SK-N-SH (cell line): ENCODE measurements at regions not wholly inside any gene's neighbourhood (a gene's known extent, or its start where the extent isn't known, plus 50 kb on each side); places are given as distances from the start of the nearest gene placed in this dataset.

Experiments
- CTCF ChIA-PET: fragments of 300-600, 350-600 bp; formaldehyde crosslinking; extraction: SDS; loops from one replicate; lab custom pipeline; 2021; lab: Yijun Ruan, JAX
- POLR2A ChIA-PET: fragments of 350-600 bp; sonication (Branson Sonifier 250); formaldehyde crosslinking; extraction: SDS; loops from one replicate; lab custom pipeline; 2020; ENCODE audit warnings: antibody characterized with exemption, inconsistent platforms; lab: Yijun Ruan, JAX
- DNase-seq: peaks from one replicate; pipeline ENCODE4 v3.0.0; 2012
- H2AFZ ChIP-seq: fragments of 200-600 bp; sonication (generic); 2 replicates; pipeline ENCODE4 v1.8.1; 2016; ENCODE audit warnings: antibody characterized with exemption, mild to moderate bottlenecking, low read depth
- H3F3A ChIP-seq: fragments of 200-600 bp; sonication (generic); replicated peaks from 2 replicates; pipeline ENCODE3; 2016; ENCODE audit warnings: antibody characterized with exemption, mild to moderate bottlenecking; ENCODE audit not compliant: insufficient read depth
- H3K27ac ChIP-seq, 2 experiments: fragments of 200-500 bp in 1 of 2; fragments of 200-600 bp in 1 of 2; sonication (Bioruptor generic) in 1 of 2; sonication (generic), shearing (Covaris generic) in 1 of 2; 2 replicates each; pipeline versions ENCODE4 v1.5.1 to v1.6.1; 2014 to 2016; ENCODE audit warnings: low read depth in 2 of 2, inconsistent platforms in 1 of 2, low read length in 1 of 2, mild to moderate bottlenecking in 1 of 2, mixed read lengths in 1 of 2
- H3K27me3 ChIP-seq: fragments of 200-600 bp; sonication (generic), shearing (Covaris generic); 2 replicates; pipeline ENCODE4 v1.6.1; 2016; ENCODE audit warnings: mixed run types; ENCODE audit not compliant: insufficient read depth
- H3K36me3 ChIP-seq, 2 experiments: fragments of 200-500 bp in 1 of 2; fragments of 200-600 bp in 1 of 2; sonication (Bioruptor generic) in 1 of 2; sonication (generic) in 1 of 2; replicated peaks in 1 of 2; 2 replicates each; pipeline versions ENCODE3 to v1.5.1; 2014 to 2016; ENCODE audit warnings: low read length in 1 of 2, mild to moderate bottlenecking in 1 of 2; ENCODE audit not compliant: insufficient read depth in 2 of 2, control insufficient read depth in 1 of 2
- H3K4me1 ChIP-seq, 2 experiments: fragments of 200-500 bp in 1 of 2; fragments of 200-600 bp in 1 of 2; sonication (Bioruptor generic) in 1 of 2; sonication (generic), shearing (Covaris generic) in 1 of 2; 2 replicates each; pipeline versions ENCODE4 v1.5.1 to v1.6.1; 2014 to 2016; ENCODE audit warnings: low read depth in 1 of 2, low read length in 1 of 2, mixed run types in 1 of 2; ENCODE audit not compliant: insufficient read depth in 2 of 2, control insufficient read depth in 1 of 2
- H3K4me2 ChIP-seq: fragments of 200-600 bp; sonication (generic), shearing (Covaris generic); 2 replicates; pipeline ENCODE4 v1.6.1; 2017; ENCODE audit warnings: mixed run types
- H3K4me3 ChIP-seq, 2 experiments: fragments of 200-500 bp in 1 of 2; fragments of 200-600 bp in 1 of 2; sonication (Bioruptor generic) in 1 of 2; sonication (generic), shearing (Covaris generic) in 1 of 2; 2 replicates each; pipeline versions ENCODE4 v1.5.1 to v1.8.1; 2014 to 2016; ENCODE audit warnings: low read depth in 2 of 2, inconsistent platforms in 1 of 2, low read length in 1 of 2, mild to moderate bottlenecking in 1 of 2, mixed read lengths in 1 of 2, moderate library complexity in 1 of 2
- H3K79me2 ChIP-seq: fragments of 200-600 bp; sonication (generic); 2 replicates; pipeline ENCODE4 v1.8.1; 2017; ENCODE audit warnings: mild to moderate bottlenecking; ENCODE audit not compliant: insufficient read depth
- H3K9ac ChIP-seq: fragments of 200-600 bp; sonication (generic); 2 replicates; pipeline ENCODE4 v1.6.1; 2017; ENCODE audit warnings: mixed run types
- H3K9me2 ChIP-seq: fragments of 200-600 bp; sonication (generic); 2 replicates; pipeline ENCODE4 v1.6.1; 2017; ENCODE audit warnings: mixed run types
- H3K9me3 ChIP-seq: fragments of 200-600 bp; sonication (generic); 2 replicates; pipeline ENCODE4 v1.6.1; 2017; ENCODE audit warnings: mixed run types, mild to moderate bottlenecking, moderate library complexity
- H4K20me1 ChIP-seq: fragments of 200-600 bp; sonication (generic); 2 replicates; pipeline ENCODE4 v1.6.1; 2017; ENCODE audit warnings: mild to moderate bottlenecking, mixed run types; ENCODE audit not compliant: insufficient read depth
- ELF1 ChIP-seq: IDR thresholded peaks from 2 replicates; pipeline ENCODE4 v1.4.0; 2012
- EP300 ChIP-seq, 2 experiments: IDR thresholded peaks; 2 replicates each; pipeline versions ENCODE4 v1.4.0 to v1.6.1; 2012; ENCODE audit warnings: borderline replicate concordance in 1 of 2, low read depth in 1 of 2, low read length in 1 of 2
- EZH2phosphoT487 ChIP-seq: fragments of 200-600 bp; sonication (generic); IDR thresholded peaks from 2 replicates; pipeline ENCODE4 v1.6.1; 2017; ENCODE audit warnings: low read depth, mixed run types, mild to moderate bottlenecking, antibody characterized with exemption, moderate library complexity, borderline replicate concordance
- MEF2A ChIP-seq: IDR thresholded peaks from 2 replicates; pipeline ENCODE4 v1.4.0; 2012; ENCODE audit warnings: low read depth, borderline replicate concordance
- MXI1 ChIP-seq: IDR thresholded peaks from 2 replicates; pipeline ENCODE4 v1.6.1; 2012; ENCODE audit warnings: mild to moderate bottlenecking, low read depth, low read length, improper control_type of control experiment
- NRF1 ChIP-seq: IDR thresholded peaks from 2 replicates; pipeline ENCODE4 v1.6.1; 2012; ENCODE audit warnings: low read depth, mild to moderate bottlenecking, low read length
- RFX5 ChIP-seq: IDR thresholded peaks from 2 replicates; pipeline ENCODE4 v1.6.1; 2012; ENCODE audit warnings: mild to moderate bottlenecking, improper control_type of control experiment, low read length
- TCF12 ChIP-seq: IDR thresholded peaks from 2 replicates; pipeline ENCODE4 v1.4.0; 2012
- WGBS: methylation state at CpG from one replicate; pipeline ENCODE4 v1.1.6; 2017; ENCODE audit warnings: low lambda C conversion rate; 5-methylcytosine and 5-hydroxymethylcytosine counted together
- TF ChIP-seq, protein P1 (sequence below): IDR thresholded peaks from 2 replicates; pipeline ENCODE4; 2012
- TF ChIP-seq, protein P2 (sequence below): IDR thresholded peaks from 2 replicates; pipeline ENCODE4 v1.4.0; 2012; ENCODE audit warnings: low read depth
- TF ChIP-seq, protein P3 (sequence below): IDR thresholded peaks from 2 replicates; pipeline ENCODE4 v1.4.0; 2012; ENCODE audit warnings: low read depth, borderline replicate concordance
- TF ChIP-seq, protein P4 (sequence below): fragments of 200-600 bp; sonication (generic); IDR thresholded peaks from 2 replicates; pipeline ENCODE4 v1.6.1; 2017; ENCODE audit warnings: antibody characterized with exemption, mild to moderate bottlenecking, moderate library complexity
- TF ChIP-seq, protein P5 (sequence below): fragments of 150-350 bp; IDR thresholded peaks from 2 replicates; pipeline ENCODE4 v1.6.1; 2017; ENCODE audit warnings: antibody characterized with exemption, low read length, low read depth, borderline replicate concordance

DNA sequence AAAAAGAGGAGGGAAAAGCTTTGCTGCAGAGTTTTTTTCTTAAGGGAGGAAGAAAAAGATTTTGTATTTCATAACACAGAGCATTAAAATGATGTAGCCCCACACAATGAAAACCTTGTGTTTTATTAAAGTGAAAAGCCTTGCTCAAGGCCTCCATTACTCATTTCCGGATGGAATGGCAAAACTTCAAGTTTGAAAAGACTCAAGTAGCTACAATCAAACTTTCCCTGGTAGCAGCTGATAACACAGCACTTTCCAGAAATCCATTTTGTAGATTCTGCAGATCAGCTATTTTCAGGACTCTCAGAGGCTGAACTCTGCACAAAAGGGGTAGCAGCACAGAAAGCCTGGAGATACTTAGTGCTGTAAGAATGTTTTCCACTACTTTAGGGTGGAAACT is 374.8 kb downstream of the NFIB start (continued):
- TF ChIP-seq NRF1 (no peak), ELF1 (no peak), TCF12 (peak; percentile 69), MEF2A (no peak), EP300 (IDR thresholded peaks at IDR 0.05; ENCODE audit: borderline replicate concordance in 1 of 2, low read depth in 1 of 2, low read length in 1 of 2) (no peak; a peak in 1 of 4 replicates)
- TF ChIP-seq, protein P1, sequence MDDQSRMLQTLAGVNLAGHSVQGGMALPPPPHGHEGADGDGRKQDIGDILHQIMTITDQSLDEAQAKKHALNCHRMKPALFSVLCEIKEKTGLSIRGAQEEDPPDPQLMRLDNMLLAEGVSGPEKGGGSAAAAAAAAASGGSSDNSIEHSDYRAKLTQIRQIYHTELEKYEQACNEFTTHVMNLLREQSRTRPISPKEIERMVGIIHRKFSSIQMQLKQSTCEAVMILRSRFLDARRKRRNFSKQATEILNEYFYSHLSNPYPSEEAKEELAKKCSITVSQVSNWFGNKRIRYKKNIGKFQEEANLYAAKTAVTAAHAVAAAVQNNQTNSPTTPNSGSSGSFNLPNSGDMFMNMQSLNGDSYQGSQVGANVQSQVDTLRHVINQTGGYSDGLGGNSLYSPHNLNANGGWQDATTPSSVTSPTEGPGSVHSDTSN, result peak; percentile 52; the same call in 1 of the 2 replicates
- TF ChIP-seq, protein P2, sequence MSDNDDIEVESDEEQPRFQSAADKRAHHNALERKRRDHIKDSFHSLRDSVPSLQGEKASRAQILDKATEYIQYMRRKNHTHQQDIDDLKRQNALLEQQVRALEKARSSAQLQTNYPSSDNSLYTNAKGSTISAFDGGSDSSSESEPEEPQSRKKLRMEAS, result 0 out of 2 replicates have a peak, but pooled peaks have one; percentile 14

DNA sequence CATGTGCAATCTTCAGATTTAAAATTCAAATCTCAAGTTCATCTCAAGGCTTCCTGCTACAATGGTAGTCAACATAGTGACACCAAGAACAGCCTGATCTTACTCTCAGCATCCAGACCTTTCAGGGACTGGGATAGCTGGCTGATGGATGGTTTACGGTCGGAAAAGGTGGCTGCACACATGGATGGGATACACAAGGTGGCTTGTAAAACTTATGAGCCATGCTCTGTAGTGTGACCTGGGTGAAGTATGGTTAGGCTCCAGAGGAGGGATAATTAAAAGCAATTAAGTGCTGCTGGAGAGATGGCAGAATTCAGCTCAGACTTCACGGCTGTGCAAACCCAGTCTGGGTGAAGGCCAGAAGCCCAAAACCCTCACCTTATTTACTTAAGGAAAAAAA is 379.5 kb downstream of the NFIB start:
- DNase-seq, result no peak
- Histone ChIP-seq H4K20me1 (no peaks in the 10 kb centered on the region), H3K4me3 (no peak overlapping the region), H3K27ac (no peak overlapping the region), H3K9ac (no peak overlapping the region), H3K79me2 (no peaks in the 10 kb centered on the region), H3F3A (no peaks in the 10 kb centered on the region), H3K36me3 (no peaks in the 10 kb centered on the region)
- ChIA-PET CTCF (no interaction called here), POLR2A (no interaction called here)
- TF ChIP-seq, protein P3, sequence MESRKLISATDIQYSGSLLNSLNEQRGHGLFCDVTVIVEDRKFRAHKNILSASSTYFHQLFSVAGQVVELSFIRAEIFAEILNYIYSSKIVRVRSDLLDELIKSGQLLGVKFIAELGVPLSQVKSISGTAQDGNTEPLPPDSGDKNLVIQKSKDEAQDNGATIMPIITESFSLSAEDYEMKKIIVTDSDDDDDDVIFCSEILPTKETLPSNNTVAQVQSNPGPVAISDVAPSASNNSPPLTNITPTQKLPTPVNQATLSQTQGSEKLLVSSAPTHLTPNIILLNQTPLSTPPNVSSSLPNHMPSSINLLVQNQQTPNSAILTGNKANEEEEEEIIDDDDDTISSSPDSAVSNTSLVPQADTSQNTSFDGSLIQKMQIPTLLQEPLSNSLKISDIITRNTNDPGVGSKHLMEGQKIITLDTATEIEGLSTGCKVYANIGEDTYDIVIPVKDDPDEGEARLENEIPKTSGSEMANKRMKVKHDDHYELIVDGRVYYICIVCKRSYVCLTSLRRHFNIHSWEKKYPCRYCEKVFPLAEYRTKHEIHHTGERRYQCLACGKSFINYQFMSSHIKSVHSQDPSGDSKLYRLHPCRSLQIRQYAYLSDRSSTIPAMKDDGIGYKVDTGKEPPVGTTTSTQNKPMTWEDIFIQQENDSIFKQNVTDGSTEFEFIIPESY, result no peak
- TF ChIP-seq, protein P2, result no peak
- TF ChIP-seq MXI1, result no peak
- no peak for TF ChIP-seq EZH2phosphoT487
- TF ChIP-seq RFX5, result no peak
- TF ChIP-seq, protein P4, sequence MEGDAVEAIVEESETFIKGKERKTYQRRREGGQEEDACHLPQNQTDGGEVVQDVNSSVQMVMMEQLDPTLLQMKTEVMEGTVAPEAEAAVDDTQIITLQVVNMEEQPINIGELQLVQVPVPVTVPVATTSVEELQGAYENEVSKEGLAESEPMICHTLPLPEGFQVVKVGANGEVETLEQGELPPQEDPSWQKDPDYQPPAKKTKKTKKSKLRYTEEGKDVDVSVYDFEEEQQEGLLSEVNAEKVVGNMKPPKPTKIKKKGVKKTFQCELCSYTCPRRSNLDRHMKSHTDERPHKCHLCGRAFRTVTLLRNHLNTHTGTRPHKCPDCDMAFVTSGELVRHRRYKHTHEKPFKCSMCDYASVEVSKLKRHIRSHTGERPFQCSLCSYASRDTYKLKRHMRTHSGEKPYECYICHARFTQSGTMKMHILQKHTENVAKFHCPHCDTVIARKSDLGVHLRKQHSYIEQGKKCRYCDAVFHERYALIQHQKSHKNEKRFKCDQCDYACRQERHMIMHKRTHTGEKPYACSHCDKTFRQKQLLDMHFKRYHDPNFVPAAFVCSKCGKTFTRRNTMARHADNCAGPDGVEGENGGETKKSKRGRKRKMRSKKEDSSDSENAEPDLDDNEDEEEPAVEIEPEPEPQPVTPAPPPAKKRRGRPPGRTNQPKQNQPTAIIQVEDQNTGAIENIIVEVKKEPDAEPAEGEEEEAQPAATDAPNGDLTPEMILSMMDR, result no peak
- TF ChIP-seq, protein P5, sequence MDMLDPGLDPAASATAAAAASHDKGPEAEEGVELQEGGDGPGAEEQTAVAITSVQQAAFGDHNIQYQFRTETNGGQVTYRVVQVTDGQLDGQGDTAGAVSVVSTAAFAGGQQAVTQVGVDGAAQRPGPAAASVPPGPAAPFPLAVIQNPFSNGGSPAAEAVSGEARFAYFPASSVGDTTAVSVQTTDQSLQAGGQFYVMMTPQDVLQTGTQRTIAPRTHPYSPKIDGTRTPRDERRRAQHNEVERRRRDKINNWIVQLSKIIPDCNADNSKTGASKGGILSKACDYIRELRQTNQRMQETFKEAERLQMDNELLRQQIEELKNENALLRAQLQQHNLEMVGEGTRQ, result no peak
- TF ChIP-seq, all 33 proteins: peak for 0
- Histone ChIP-seq H3K9me2 (no peaks in the 10 kb centered on the region), H2AFZ (no peak overlapping the region), H3K4me1 (peaks cover 1 to 10% of the 10 kb centered on the region in 2 experiments; a peak in 2 of 4 replicates), H3K9me3 (no peaks in the 10 kb centered on the region), H3K27me3 (no peaks in the 10 kb centered on the region), H3K4me2 (no peak overlapping the region)
- 98% methylated on average over 3 of the region's 3 CpGs for WGBS
